ENCODE measurements at regions not wholly inside any gene's neighbourhood (a gene's known extent, or its start where the extent isn't known, plus 50 kb on each side); places are given as distances from the start of the nearest gene placed in this dataset.

DNA sequence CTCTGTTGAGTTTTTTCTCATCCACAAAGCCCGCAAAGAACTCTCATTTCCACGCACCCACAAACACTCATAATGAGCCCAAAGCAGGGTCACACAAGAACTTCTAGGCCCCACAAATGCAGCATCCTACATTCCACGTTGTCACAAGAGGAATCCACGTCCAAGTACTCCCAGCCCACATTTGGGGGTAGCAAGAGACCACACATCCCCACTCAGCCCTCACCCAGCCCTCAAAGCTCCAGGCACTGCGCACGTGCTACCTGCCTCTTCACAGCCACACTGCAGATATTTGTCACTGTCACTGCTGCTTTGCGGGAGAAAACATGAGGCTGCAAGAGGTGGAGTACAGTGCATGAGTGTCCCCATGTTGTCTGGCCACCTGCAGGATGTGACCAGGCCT, 187.6 kb upstream of the CDYL start:
- TF ChIP-seq CTCF (IDR thresholded peaks at IDR 0.05 in 8 of 11, conservative IDR thresholded peaks at IDR 0.05 in 3 of 11) (no peak), POLR2A (IDR thresholded peaks at IDR 0.05) (no peak)

Measured in spleen (tissue), 7 donors.